Hindlimb muscle (tissue), 1 donor: ENCODE measurements at regions not wholly inside any gene's neighbourhood (a gene's known extent, or its start where the extent isn't known, plus 50 kb on each side); places are given as distances from the start of the nearest gene placed in this dataset.
"Not testable (repeated sequence)": the region's sequence is repeated elsewhere in the genome, so short reads cannot be mapped to it uniquely, and the experiment has no call there.

Source experiments
- DNase-seq: peaks from one replicate; pipeline ENCODE4 v3.0.0-alpha.2; 2013

- DNase-seq: peak; percentile 82
These were observed 208.7 kb downstream of the ICOS start for GRCh38 chr2:204145263-204145751.

- no peak for DNase-seq
These were observed 209.2 kb downstream of the ICOS start for GRCh38 chr2:204145791-204146190.

GRCh38 chr2:204147040-204147439 is 210.5 kb downstream of the ICOS start:
- DNase-seq: not testable (repeated sequence)

GRCh38 chr2:204150721-204151120 is 214.2 kb downstream of the ICOS start:
- no peak for DNase-seq

GRCh38 chr2:204152616-204153015 is 216.1 kb downstream of the ICOS start:
- DNase-seq: no peak

GRCh38 chr2:204154863-204155262 is 218.3 kb downstream of the ICOS start:
- no peak for DNase-seq

GRCh38 chr2:204156456-204156855 is 219.9 kb downstream of the ICOS start:
- DNase-seq: no peak

GRCh38 chr2:204157684-204158083 is 221.1 kb downstream of the ICOS start:
- DNase-seq: no peak

- DNase-seq: no peak
These were observed 223.0 kb downstream of the ICOS start for GRCh38 chr2:204159526-204159925.

- no peak for DNase-seq
These were observed 224.4 kb downstream of the ICOS start for GRCh38 chr2:204160989-204161388.

GRCh38 chr2:204161886-204162285 is 225.3 kb downstream of the ICOS start:
- DNase-seq: no peak

GRCh38 chr2:204166961-204167360 is 230.4 kb downstream of the ICOS start:
- no peak for DNase-seq

GRCh38 chr2:204167670-204168069 is 231.1 kb downstream of the ICOS start:
- not testable (repeated sequence) for DNase-seq

GRCh38 chr2:204170411-204170810 is 233.8 kb downstream of the ICOS start:
- no peak for DNase-seq

- DNase-seq: no peak
These were observed 235.0 kb downstream of the ICOS start for GRCh38 chr2:204171432-204172144.

- no peak for DNase-seq
These were observed 235.6 kb downstream of the ICOS start for GRCh38 chr2:204172145-204172600.

- DNase-seq: no peak
These were observed 237.5 kb downstream of the ICOS start for GRCh38 chr2:204174034-204174433.

- no peak for DNase-seq
These were observed 239.1 kb downstream of the ICOS start for GRCh38 chr2:204175552-204176271.

GRCh38 chr2:204176306-204176705 is 239.7 kb downstream of the ICOS start:
- DNase-seq: no peak

- DNase-seq: no peak
These were observed 240.9 kb downstream of the ICOS start for GRCh38 chr2:204177251-204177976.

- no peak for DNase-seq
These were observed 241.5 kb downstream of the ICOS start for GRCh38 chr2:204177977-204178522.

- no peak for DNase-seq
These were observed 244.1 kb downstream of the ICOS start for GRCh38 chr2:204180649-204181048.

- DNase-seq: peak; percentile 38
These were observed 247.0 kb downstream of the ICOS start for GRCh38 chr2:204183608-204184007.
